ENCODE measurements at regions not wholly inside any gene's neighbourhood (a gene's known extent, or its start where the extent isn't known, plus 50 kb on each side); places are given as distances from the start of the nearest gene placed in this dataset.

GRCh38 chr12:87814625-87815024 is 214.6 kb downstream of the C12orf50 start:
- ChIA-PET CTCF (no interaction called here), POLR2A (no interaction called here)
- no peaks in the 10 kb centered on the region for H3K36me3 ChIP-seq (ENCODE audit: control insufficient read depth, insufficient read depth, low read length)
- no peak for TF ChIP-seq CTCF (IDR thresholded peaks at IDR 0.05; ENCODE audit: insufficient read depth, low read depth, low read length)
- no peaks in the 10 kb centered on the region for H3K27me3 ChIP-seq (ENCODE audit: control insufficient read depth, insufficient read depth, low read length)
- H3K4me3 ChIP-seq (ENCODE audit: low read depth, low read length): no peak overlapping the region
- no peak for DNase-seq (ENCODE audit: low read depth)

- no peak for DNase-seq (ENCODE audit: low read depth)
- ChIA-PET CTCF (no interaction called here), POLR2A (no interaction called here)
These were observed 215.5 kb downstream of the C12orf50 start for GRCh38 chr12:87813476-87814234.

GRCh38 chr12:87812681-87813080 is 216.5 kb downstream of the C12orf50 start:
- H3K4me3 ChIP-seq (ENCODE audit: low read depth, low read length): no peak overlapping the region
- H3K36me3 ChIP-seq (ENCODE audit: control insufficient read depth, insufficient read depth, low read length): no peaks in the 10 kb centered on the region
- POLR2A ChIA-PET: no interaction called here
- TF ChIP-seq CTCF (IDR thresholded peaks at IDR 0.05; ENCODE audit: insufficient read depth, low read depth, low read length): no peak
- H3K27me3 ChIP-seq (ENCODE audit: control insufficient read depth, insufficient read depth, low read length): no peaks in the 10 kb centered on the region
- CTCF ChIA-PET: no interaction called here
- no peak for DNase-seq (ENCODE audit: low read depth)

More at GRCh38 chr12:87813476-87814234, 215.5 kb downstream of the C12orf50 start:
- H3K4me3 ChIP-seq (ENCODE audit: low read depth, low read length): no peak overlapping the region
- no peak for TF ChIP-seq CTCF (IDR thresholded peaks at IDR 0.05; ENCODE audit: insufficient read depth, low read depth, low read length)
- no peaks in the 10 kb centered on the region for H3K27me3 ChIP-seq (ENCODE audit: control insufficient read depth, insufficient read depth, low read length)
- H3K36me3 ChIP-seq (ENCODE audit: control insufficient read depth, insufficient read depth, low read length): no peaks in the 10 kb centered on the region

GRCh38 chr12:87812030-87812429 is 217.2 kb downstream of the C12orf50 start:
- ChIA-PET CTCF (no interaction called here), POLR2A (no interaction called here)
- TF ChIP-seq CTCF (IDR thresholded peaks at IDR 0.05; ENCODE audit: insufficient read depth, low read depth, low read length): no peak

GRCh38 chr12:87809916-87810315 is 219.3 kb downstream of the C12orf50 start:
- Histone ChIP-seq H3K27me3 (ENCODE audit: control insufficient read depth, insufficient read depth, low read length) (no peaks in the 10 kb centered on the region), H3K4me3 (ENCODE audit: low read depth, low read length) (no peak overlapping the region), H3K36me3 (ENCODE audit: control insufficient read depth, insufficient read depth, low read length) (no peaks in the 10 kb centered on the region)
- POLR2A ChIA-PET: no interaction called here
- DNase-seq (ENCODE audit: low read depth): no peak
- no peak for TF ChIP-seq CTCF (IDR thresholded peaks at IDR 0.05; ENCODE audit: insufficient read depth, low read depth, low read length)
- CTCF ChIA-PET: no interaction called here

More at GRCh38 chr12:87812030-87812429, 217.2 kb downstream of the C12orf50 start:
- DNase-seq (ENCODE audit: low read depth): no peak
- H3K4me3 ChIP-seq (ENCODE audit: low read depth, low read length): no peak overlapping the region
- H3K27me3 ChIP-seq (ENCODE audit: control insufficient read depth, insufficient read depth, low read length): no peaks in the 10 kb centered on the region
- H3K36me3 ChIP-seq (ENCODE audit: control insufficient read depth, insufficient read depth, low read length): no peaks in the 10 kb centered on the region
